OCI-LY1 (cell line): ENCODE measurements at regions not wholly inside any gene's neighbourhood (a gene's known extent, or its start where the extent isn't known, plus 50 kb on each side); places are given as distances from the start of the nearest gene placed in this dataset.

Experiments
- H2AFZ ChIP-seq: fragments of 200-600 bp; sonication (generic), shearing (Covaris generic); 2 replicates; pipeline ENCODE4 v1.6.0; 2014; ENCODE audit warnings: antibody characterized with exemption, mild to moderate bottlenecking, low read length
- H3F3A ChIP-seq: fragments of 200-600 bp; sonication (generic), shearing (Covaris generic); 2 replicates; pipeline ENCODE4 v1.6.0; 2014; ENCODE audit warnings: mild to moderate bottlenecking, antibody characterized with exemption, low read length, moderate library complexity; ENCODE audit not compliant: insufficient read depth
- H3K27ac ChIP-seq: fragments of 200-600 bp; sonication (generic); 2 replicates; pipeline ENCODE4 v1.5.1; 2014; ENCODE audit warnings: low read length, mixed run types, mild to moderate bottlenecking, low read depth; ENCODE audit not compliant: poor library complexity, severe bottlenecking
- H3K27me3 ChIP-seq: fragments of 200-600 bp; sonication (generic); 2 replicates; pipeline ENCODE4 v1.6.0; 2014; ENCODE audit warnings: antibody characterized with exemption, mild to moderate bottlenecking, low read length, moderate library complexity; ENCODE audit not compliant: insufficient read depth
- H3K36me3 ChIP-seq: fragments of 200-600 bp; sonication (generic); 2 replicates; pipeline ENCODE4 v1.6.1; 2014; ENCODE audit warnings: mild to moderate bottlenecking, antibody characterized with exemption, low read length, moderate library complexity, mixed read lengths; ENCODE audit not compliant: insufficient read depth
- H3K4me1 ChIP-seq: fragments of 200-600 bp; sonication (generic); 2 replicates; pipeline ENCODE4 v1.5.1; 2014; ENCODE audit warnings: mild to moderate bottlenecking, low read length, moderate library complexity; ENCODE audit not compliant: insufficient read depth, severe bottlenecking
- H3K4me2 ChIP-seq: fragments of 200-600 bp; sonication (generic), shearing (Covaris generic); 2 replicates; pipeline ENCODE4 v1.6.1; 2014; ENCODE audit warnings: low read length
- H3K4me3 ChIP-seq: fragments of 200-600 bp; sonication (generic); 2 replicates; pipeline ENCODE4 v1.5.1; 2014; ENCODE audit warnings: low read length, low read depth, mild to moderate bottlenecking, mixed read lengths; ENCODE audit not compliant: poor library complexity, severe bottlenecking
- H3K79me2 ChIP-seq: fragments of 200-600 bp; shearing (Covaris generic); 2 replicates; pipeline ENCODE4 v1.6.1; 2016; ENCODE audit warnings: mixed run types, low read length, mixed read lengths; ENCODE audit not compliant: insufficient read depth
- H3K9ac ChIP-seq: fragments of 200-600 bp; sonication (generic), shearing (Covaris generic); 2 replicates; pipeline ENCODE4 v1.6.1; 2014; ENCODE audit warnings: mild to moderate bottlenecking, low read length, mixed read lengths
- H3K9me2 ChIP-seq: fragments of 200-600 bp; sonication (generic), shearing (Covaris generic); 2 replicates; pipeline ENCODE4 v1.6.1; 2014; ENCODE audit warnings: low read depth, mild to moderate bottlenecking, low read length, mixed read lengths
- H3K9me3 ChIP-seq: fragments of 200-600 bp; shearing (Covaris generic); 2 replicates; pipeline ENCODE4 v1.6.1; 2014; ENCODE audit warnings: low read length, mixed read lengths
- H4K20me1 ChIP-seq: fragments of 200-600 bp; sonication (generic), shearing (Covaris generic); 2 replicates; pipeline ENCODE4 v1.6.0; 2016; ENCODE audit warnings: mild to moderate bottlenecking, low read length; ENCODE audit not compliant: insufficient read depth
- EZH2 ChIP-seq: fragments of 200-600 bp; sonication (generic), shearing (Covaris generic); IDR thresholded peaks from 2 replicates; pipeline ENCODE4 v1.8.0; 2017; ENCODE audit warnings: borderline replicate concordance, mixed run types, mild to moderate bottlenecking, antibody characterized with exemption, low read length, moderate library complexity, mixed read lengths
- TF ChIP-seq, protein P1 (sequence below): fragments of 200-600 bp; sonication (generic), shearing (Covaris generic); IDR thresholded peaks from 2 replicates; pipeline ENCODE4 v1.5.1; 2017; ENCODE audit warnings: mild to moderate bottlenecking, antibody characterized with exemption, low read length, moderate library complexity, mixed read lengths

DNA sequence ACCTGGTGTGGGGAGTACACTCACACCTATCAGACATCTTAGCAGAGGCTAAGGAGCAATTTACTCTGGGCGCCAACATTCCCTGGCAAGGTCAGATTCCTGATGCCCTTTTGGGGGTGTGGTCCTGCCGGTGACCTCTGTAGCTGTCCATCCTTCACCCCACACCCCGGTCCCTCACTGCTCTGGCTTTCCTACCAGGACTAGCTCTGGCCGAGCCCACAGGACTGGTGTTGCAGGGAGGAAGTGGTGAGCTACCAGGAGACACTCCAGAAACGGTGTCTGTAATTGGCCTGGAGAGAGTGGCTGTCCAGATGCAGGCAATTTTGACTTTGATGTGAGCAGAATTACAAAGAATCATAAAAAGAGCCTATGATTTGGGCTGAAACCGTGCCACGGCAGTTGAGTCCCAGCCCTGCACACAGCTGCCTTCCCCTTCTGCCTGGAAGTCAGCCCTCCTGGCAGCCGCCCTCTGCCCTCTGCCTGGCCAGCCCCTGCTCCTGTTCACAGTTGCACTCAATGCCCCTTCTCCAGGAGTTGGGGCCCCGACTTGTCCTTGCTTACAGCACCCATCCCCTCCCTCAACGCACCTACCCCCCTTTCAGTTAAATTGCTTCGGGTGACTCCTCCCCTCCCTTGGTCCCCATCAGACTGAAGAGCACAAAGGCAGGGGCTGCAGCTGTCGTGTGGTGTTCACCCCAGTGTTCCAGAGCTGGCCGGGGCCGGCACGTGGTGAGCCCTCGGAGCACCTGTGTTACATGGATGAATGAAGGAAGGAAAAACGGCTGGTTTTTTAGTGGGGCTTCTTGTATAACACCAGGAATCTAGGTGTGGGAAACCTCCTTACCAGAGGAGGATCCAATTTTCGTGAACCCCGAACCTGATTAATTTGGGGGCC is 80.2 kb upstream of the TPM1 start:
- H3K9me2 ChIP-seq = no peaks in the 10 kb centered on the region
- H3K27me3 ChIP-seq = no peaks in the 10 kb centered on the region
- no peak overlapping the region for H3K4me2 ChIP-seq
- no peaks in the 10 kb centered on the region for H3K9me3 ChIP-seq
- H3K4me3 ChIP-seq = no peak overlapping the region
- H2AFZ ChIP-seq = no peak overlapping the region
- H4K20me1 ChIP-seq = no peaks in the 10 kb centered on the region
- H3K79me2 ChIP-seq = no peaks in the 10 kb centered on the region
- H3K27ac ChIP-seq = no peak overlapping the region
- no peaks in the 10 kb centered on the region for H3F3A ChIP-seq
- no peaks in the 10 kb centered on the region for H3K4me1 ChIP-seq
- H3K36me3 ChIP-seq = no peaks in the 10 kb centered on the region
- TF ChIP-seq, protein P1, sequence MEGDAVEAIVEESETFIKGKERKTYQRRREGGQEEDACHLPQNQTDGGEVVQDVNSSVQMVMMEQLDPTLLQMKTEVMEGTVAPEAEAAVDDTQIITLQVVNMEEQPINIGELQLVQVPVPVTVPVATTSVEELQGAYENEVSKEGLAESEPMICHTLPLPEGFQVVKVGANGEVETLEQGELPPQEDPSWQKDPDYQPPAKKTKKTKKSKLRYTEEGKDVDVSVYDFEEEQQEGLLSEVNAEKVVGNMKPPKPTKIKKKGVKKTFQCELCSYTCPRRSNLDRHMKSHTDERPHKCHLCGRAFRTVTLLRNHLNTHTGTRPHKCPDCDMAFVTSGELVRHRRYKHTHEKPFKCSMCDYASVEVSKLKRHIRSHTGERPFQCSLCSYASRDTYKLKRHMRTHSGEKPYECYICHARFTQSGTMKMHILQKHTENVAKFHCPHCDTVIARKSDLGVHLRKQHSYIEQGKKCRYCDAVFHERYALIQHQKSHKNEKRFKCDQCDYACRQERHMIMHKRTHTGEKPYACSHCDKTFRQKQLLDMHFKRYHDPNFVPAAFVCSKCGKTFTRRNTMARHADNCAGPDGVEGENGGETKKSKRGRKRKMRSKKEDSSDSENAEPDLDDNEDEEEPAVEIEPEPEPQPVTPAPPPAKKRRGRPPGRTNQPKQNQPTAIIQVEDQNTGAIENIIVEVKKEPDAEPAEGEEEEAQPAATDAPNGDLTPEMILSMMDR = no peak
- TF ChIP-seq EZH2 = no peak
- no peak overlapping the region for H3K9ac ChIP-seq

DNA sequence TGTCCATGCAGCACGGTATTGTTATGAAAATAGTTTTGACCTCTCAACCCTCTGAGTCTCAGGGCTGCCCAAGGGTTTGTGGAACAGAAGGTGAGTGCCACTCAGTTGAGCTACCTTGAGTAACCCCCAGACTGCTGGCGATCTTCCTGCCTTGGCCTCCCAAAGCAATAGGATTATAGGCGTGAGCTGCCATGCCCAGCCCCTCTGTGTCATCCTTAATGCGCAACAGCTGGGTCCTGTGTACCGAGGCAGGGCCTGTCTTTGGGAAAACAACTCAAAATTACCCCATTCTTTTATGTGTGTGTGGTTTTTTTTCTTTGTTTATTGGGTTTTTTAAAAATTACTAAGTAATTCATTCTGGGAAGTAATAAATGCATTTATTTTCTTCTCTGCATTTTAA is 78.3 kb upstream of the TPM1 start:
- Histone ChIP-seq H3K36me3 (no peaks in the 10 kb centered on the region), H4K20me1 (no peaks in the 10 kb centered on the region), H3K4me2 (no peak overlapping the region), H3F3A (no peaks in the 10 kb centered on the region), H3K27me3 (no peaks in the 10 kb centered on the region), H3K9ac (no peak overlapping the region), H3K27ac (no peak overlapping the region), H3K4me1 (no peaks in the 10 kb centered on the region), H3K9me3 (no peaks in the 10 kb centered on the region), H3K9me2 (no peaks in the 10 kb centered on the region), H3K79me2 (no peaks in the 10 kb centered on the region), H3K4me3 (no peak overlapping the region), H2AFZ (no peak overlapping the region)
- no peak for TF ChIP-seq EZH2
- TF ChIP-seq, protein P1 = no peak

DNA sequence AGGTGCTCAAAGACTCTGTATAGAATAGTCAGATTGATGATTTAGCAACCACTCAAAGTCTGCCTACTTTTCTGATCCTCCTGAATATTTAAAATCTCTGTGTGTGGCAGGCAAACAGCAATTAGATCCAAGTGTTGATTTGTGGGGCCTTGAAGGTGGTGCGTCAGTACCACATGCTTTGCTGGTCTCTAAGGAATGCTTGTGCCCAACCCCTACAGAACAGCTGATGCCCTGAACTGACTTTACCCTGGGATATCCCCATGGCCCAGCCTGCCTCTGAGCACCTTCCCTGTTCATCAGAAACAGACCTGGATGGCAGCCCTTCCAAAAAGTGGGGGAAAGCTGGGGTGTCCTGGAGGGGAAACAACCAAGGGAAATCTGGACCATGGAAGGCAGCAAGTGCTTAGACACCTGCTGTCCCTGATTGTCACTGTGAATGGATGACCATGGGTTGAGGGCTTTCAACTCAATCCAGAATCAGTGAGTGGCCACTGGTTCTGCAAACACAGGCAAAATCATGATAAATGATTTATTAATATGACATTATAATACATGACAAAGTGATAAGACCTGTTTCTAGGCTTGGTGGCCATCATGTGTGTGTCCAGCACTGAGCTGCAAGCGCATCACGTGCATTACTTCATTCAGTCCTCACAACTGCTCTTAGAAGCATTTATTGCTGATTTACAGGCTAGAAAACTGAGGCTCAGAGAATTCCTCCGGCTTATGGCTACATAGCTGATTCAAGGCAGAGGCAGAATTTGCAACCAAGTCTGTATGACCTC is 76.1 kb upstream of the TPM1 start:
- Histone ChIP-seq H3K27me3 (no peaks in the 10 kb centered on the region; the same call in 1 of the 2 replicates), H3K4me2 (no peak overlapping the region), H3K4me1 (no peaks in the 10 kb centered on the region), H3K9me2 (no peaks in the 10 kb centered on the region), H3K4me3 (no peak overlapping the region), H3F3A (no peaks in the 10 kb centered on the region), H3K9ac (no peak overlapping the region), H3K9me3 (no peaks in the 10 kb centered on the region), H3K36me3 (no peaks in the 10 kb centered on the region), H3K79me2 (no peaks in the 10 kb centered on the region), H4K20me1 (no peaks in the 10 kb centered on the region), H2AFZ (no peak overlapping the region), H3K27ac (no peak overlapping the region)
- TF ChIP-seq, protein P1 = no peak
- TF ChIP-seq EZH2 = no peak
